Transverse colon (tissue), 4 donors: ENCODE measurements at regions not wholly inside any gene's neighbourhood (a gene's known extent, or its start where the extent isn't known, plus 50 kb on each side); places are given as distances from the start of the nearest gene placed in this dataset.

Experiments used
- CTCF ChIP-seq, 5 experiments: fragments of 200-600 bp in 3 of 5; fragments of 450-650 bp in 2 of 5; sonication (generic) in 3 of 5; IDR thresholded peaks; 1 replicate in 2 of 5; 2 replicates in 3 of 5; pipeline ENCODE4 v1.5.1; 2016 to 2017; ENCODE audit warnings: antibody characterized with exemption in 5 of 5, inconsistent platforms in 3 of 5, mild to moderate bottlenecking in 2 of 5, moderate library complexity in 1 of 5
- EP300 ChIP-seq: sonication (generic); formaldehyde crosslinking; IDR thresholded peaks from one replicate; pipeline ENCODE4 v1.6.1; 2017; ENCODE audit warnings: antibody characterized with exemption, low read depth
- POLR2A ChIP-seq: fragments of 450-650 bp; IDR thresholded peaks from one replicate; pipeline ENCODE4 v1.6.1; 2016; ENCODE audit warnings: antibody characterized with exemption, mild to moderate bottlenecking, moderate library complexity
- POLR2AphosphoS5 ChIP-seq, 3 donors: sonication (generic); formaldehyde crosslinking; IDR thresholded peaks; one replicate each; pipeline ENCODE4 v1.6.1; 2016; ENCODE audit warnings: antibody characterized with exemption in 3 of 3

- TF ChIP-seq CTCF (IDR thresholded peaks at IDR 0.05), result no peak
- TF ChIP-seq POLR2A, result no peak
- TF ChIP-seq POLR2AphosphoS5 (IDR thresholded peaks at IDR 0.05), result no peak
- TF ChIP-seq EP300, result no peak
These were observed 90.5 kb downstream of the RPS24 start for GRCh38 chr10:78124167-78124566.
